Cardiac muscle cell (in vitro differentiated cells and primary cell): ENCODE measurements at regions not wholly inside any gene's neighbourhood (a gene's known extent, or its start where the extent isn't known, plus 50 kb on each side); places are given as distances from the start of the nearest gene placed in this dataset.
A peak's percentile ranks its signal among the peaks of the same experiment; 100 is the strongest.

ENCODE experiments used
- DNase-seq, 2 donors: peaks; one replicate each; pipeline versions ENCODE4 v3.0.0 to v3.0.0-alpha.2; 2010 to 2017; ENCODE audit warnings: low read depth in 1 of 2, low spot score in 1 of 2
- H3K27ac ChIP-seq: fragments of 200-600 bp; sonication (generic); 2 replicates; pipeline ENCODE4 v1.5.1; 2016
- H3K27me3 ChIP-seq: fragments of 200-600 bp; sonication (generic); 2 replicates; pipeline ENCODE4 v1.6.0; 2016; ENCODE audit warnings: control low read depth
- H3K36me3 ChIP-seq: fragments of 200-600 bp; sonication (generic); 2 replicates; pipeline ENCODE4 v1.5.1; 2016; ENCODE audit warnings: control low read depth
- H3K4me1 ChIP-seq: fragments of 200-600 bp; sonication (generic); 2 replicates; pipeline ENCODE4 v1.8.1; 2017; ENCODE audit warnings: low read depth, mild to moderate bottlenecking, mixed run types
- H3K4me3 ChIP-seq: fragments of 200-600 bp; sonication (generic); 2 replicates; pipeline ENCODE4 v1.5.1; 2016; ENCODE audit warnings: mild to moderate bottlenecking
- H3K9me3 ChIP-seq: fragments of 200-600 bp; sonication (generic); 2 replicates; pipeline ENCODE4 v1.5.1; 2017; ENCODE audit warnings: low read depth, mild to moderate bottlenecking, control low read depth
- CTCF ChIP-seq: IDR thresholded peaks from 2 replicates; pipeline ENCODE4 v1.5.1; 2012; ENCODE audit warnings: low read depth, mild to moderate bottlenecking, low read length

DNA sequence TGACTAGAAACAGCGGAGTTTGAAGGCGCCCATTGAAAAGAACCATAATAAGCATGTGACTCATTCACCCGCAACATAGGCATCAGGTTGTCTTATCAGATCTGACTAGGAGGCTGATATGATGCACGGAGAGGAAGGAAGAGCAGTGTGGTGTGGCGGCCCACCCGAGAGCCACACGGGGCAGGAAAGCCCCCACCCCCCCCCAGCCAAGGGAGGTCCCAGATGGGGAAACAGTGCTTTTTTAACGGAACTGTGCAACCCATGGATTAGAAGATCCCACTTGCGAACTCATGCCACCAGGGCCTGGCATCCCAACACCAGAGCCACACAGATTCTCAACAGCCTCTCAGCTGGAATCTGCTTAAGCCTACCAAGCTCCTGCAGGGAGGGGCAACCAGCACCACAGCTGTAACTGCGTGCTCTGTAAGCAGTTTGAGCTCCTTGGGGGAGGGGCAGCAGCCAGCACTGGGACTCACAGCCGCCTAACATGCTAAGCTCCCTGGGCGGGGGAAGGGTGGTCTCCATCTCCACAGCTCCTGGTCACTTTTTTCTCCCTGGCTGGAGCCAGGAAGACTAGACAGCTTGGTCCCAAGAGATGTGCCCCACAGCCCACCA, 466.2 kb downstream of the PDGFC start:
- TF ChIP-seq CTCF, result no peak
- Histone ChIP-seq H3K27me3 (no peaks in the 10 kb centered on the region), H3K4me3 (no peak overlapping the region), H3K9me3 (no peaks in the 10 kb centered on the region), H3K27ac (no peak overlapping the region), H3K36me3 (no peaks in the 10 kb centered on the region), H3K4me1 (no peaks in the 10 kb centered on the region)
- peak; percentile 5 to 11 for DNase-seq

- Histone ChIP-seq H3K27me3 (no peaks in the 10 kb centered on the region), H3K36me3 (no peaks in the 10 kb centered on the region), H3K4me3 (no peak overlapping the region), H3K27ac (no peak overlapping the region), H3K4me1 (no peaks in the 10 kb centered on the region), H3K9me3 (no peaks in the 10 kb centered on the region)
- TF ChIP-seq CTCF, result no peak
- DNase-seq, result no peak
Observed at GRCh38 chr4:156503119-156503518, 468.5 kb downstream of the PDGFC start.

GRCh38 chr4:156501962-156502361, 469.6 kb downstream of the PDGFC start:
- Histone ChIP-seq H3K4me3 (no peak overlapping the region), H3K27me3 (no peaks in the 10 kb centered on the region), H3K4me1 (no peaks in the 10 kb centered on the region), H3K27ac (no peak overlapping the region), H3K9me3 (no peaks in the 10 kb centered on the region), H3K36me3 (no peaks in the 10 kb centered on the region)
- TF ChIP-seq CTCF, result no peak
- DNase-seq, result no peak

DNA sequence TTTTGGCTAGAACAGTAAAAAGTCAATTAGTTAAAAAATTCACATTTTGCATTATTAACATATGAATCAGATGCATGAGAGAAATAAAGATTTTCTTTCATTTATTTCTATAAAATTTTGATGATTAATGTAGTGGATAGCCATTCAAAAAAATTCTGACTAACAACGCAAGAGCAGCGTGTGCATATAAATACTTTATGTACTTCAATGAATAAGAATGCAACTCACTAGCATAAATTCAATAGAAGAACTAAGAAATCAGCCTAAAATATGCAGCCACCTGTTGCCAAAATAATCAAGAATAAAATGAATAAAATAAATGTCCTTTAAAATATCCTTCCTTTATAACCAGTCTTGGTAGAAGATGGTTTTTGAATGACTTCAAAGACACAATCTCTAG, 471.9 kb downstream of the PDGFC start:
- Histone ChIP-seq H3K4me3 (no peak overlapping the region), H3K27ac (no peak overlapping the region), H3K4me1 (no peaks in the 10 kb centered on the region), H3K9me3 (no peaks in the 10 kb centered on the region), H3K36me3 (no peaks in the 10 kb centered on the region), H3K27me3 (no peaks in the 10 kb centered on the region)
- no peak for TF ChIP-seq CTCF
- no peak for DNase-seq

DNA sequence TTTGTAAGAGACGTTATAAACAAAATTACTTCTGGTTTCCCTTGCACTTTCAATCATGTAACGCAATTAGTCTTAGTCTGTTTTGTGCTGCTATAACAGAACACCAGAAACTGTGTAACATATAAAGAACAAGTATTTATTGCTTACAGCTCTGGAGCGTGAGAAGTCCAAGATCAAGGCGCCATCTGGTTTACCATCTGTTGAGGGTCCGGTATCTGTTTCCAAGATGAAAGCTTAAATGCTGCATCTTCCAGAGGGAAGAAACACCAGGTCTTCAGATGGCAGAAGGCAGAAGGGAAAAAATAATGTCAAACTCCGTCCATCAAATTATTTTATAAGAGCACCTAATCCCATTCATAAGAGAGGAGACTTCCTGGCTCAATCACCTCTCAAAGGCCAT, 474.1 kb downstream of the PDGFC start:
- DNase-seq, result no peak
- Histone ChIP-seq H3K4me1 (no peaks in the 10 kb centered on the region), H3K27ac (no peak overlapping the region), H3K36me3 (no peaks in the 10 kb centered on the region), H3K9me3 (no peaks in the 10 kb centered on the region), H3K4me3 (no peak overlapping the region), H3K27me3 (no peaks in the 10 kb centered on the region)
- no peak for TF ChIP-seq CTCF

DNA sequence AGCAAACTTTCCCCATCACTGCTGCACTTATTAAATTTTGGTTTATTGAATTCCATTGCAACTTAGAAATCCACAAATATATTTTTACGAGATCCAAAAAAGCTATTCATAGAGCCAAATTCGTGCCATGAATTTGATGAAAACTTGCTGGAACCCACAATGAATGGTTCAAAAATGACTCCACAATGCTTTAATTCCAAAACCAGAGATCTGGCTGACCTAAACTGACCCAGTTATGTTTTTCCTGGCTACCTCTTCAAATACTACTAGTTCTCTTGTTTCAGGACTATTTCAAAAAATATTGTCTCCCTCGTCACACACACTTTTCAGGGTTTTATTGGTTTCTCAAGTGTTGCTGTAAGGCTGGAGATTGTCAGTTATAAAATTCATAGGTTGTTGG, 474.8 kb downstream of the PDGFC start:
- no peaks in the 10 kb centered on the region for H3K4me1 ChIP-seq
- no peak overlapping the region for H3K4me3 ChIP-seq
- H3K27ac ChIP-seq, result no peak overlapping the region
- H3K36me3 ChIP-seq, result no peaks in the 10 kb centered on the region
- no peaks in the 10 kb centered on the region for H3K27me3 ChIP-seq
- DNase-seq, result no peak
- no peak for TF ChIP-seq CTCF
- no peaks in the 10 kb centered on the region for H3K9me3 ChIP-seq
